ENCODE measurements at regions not wholly inside any gene's neighbourhood (a gene's known extent, or its start where the extent isn't known, plus 50 kb on each side); places are given as distances from the start of the nearest gene placed in this dataset.

DNA sequence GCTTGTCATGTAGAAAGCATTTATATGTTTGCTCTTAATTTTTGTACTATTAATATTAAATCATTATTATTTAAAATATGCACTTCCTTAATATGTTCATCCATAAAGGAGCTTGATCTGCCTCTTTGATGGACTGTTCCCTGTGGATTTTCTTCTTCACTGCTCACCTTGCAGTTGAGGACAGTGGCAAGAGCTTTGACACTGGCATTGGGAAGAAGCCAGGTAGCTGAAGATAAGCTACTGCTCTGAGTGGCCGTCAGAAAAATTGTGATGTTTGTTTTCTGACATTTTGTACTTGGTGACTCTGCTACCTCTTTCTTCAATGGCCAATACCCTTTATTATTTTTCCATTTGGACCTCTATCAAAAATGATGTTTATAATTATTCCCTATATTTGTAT is 349.4 kb upstream of the NOVA1 start:
- no peaks in the 10 kb centered on the region for H3K27me3 Mint-ChIP-seq
- no peak for ATAC-seq
- no peaks in the 10 kb centered on the region for H3K4me1 Mint-ChIP-seq
- H3K4me3 Mint-ChIP-seq, result no peak overlapping the region
- ChIA-PET CTCF (no interaction called here), POLR2A (no interaction called here)
- DNase-seq, result no peak
- intact Hi-C loops (cut with DNase I, micrococcal nuclease), result no loop called here
- H3K27ac Mint-ChIP-seq, result no peak overlapping the region
- peaks cover 12% of the 10 kb centered on the region for H3K9me3 Mint-ChIP-seq (ENCODE audit: low read depth)
- H3K36me3 Mint-ChIP-seq (ENCODE audit: low read depth), result no peaks in the 10 kb centered on the region

DNA sequence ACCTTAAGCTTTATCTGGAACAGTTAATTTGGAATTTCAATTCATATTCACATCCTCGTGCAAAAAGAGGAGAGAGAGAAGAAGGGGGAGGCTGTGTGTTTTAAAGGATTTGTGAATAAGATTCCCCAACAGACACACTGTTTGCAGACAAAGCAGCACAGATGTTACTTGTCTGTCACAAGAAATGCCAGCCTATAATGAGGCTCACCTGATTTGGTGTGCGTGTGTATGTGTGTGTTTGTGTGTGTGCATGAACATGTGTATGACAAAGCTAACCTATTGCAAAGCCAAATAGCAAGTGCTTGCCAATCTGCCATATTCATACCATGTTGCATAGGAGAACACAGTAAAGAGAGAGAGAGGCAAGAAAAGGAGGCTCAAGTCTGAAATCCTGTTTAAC is 361.6 kb upstream of the NOVA1 start:
- no peak for DNase-seq
- CTCF ChIA-PET, result interaction anchor here (0.6 kb wide), 1 partner anchor 1648 kb away, joined by 3 read pairs; no protein-coding TSS in a partner anchor
- no peak for ATAC-seq
- Mint-ChIP-seq H3K4me3 (no peak overlapping the region), H3K36me3 (ENCODE audit: low read depth) (no peaks in the 10 kb centered on the region), H3K27ac (no peak overlapping the region), H3K4me1 (no peaks in the 10 kb centered on the region), H3K9me3 (ENCODE audit: low read depth) (peaks cover 17% of the 10 kb centered on the region), H3K27me3 (no peaks in the 10 kb centered on the region)
- POLR2A ChIA-PET, result no interaction called here
- intact Hi-C loops (cut with DNase I, micrococcal nuclease), result no loop called here

DNA sequence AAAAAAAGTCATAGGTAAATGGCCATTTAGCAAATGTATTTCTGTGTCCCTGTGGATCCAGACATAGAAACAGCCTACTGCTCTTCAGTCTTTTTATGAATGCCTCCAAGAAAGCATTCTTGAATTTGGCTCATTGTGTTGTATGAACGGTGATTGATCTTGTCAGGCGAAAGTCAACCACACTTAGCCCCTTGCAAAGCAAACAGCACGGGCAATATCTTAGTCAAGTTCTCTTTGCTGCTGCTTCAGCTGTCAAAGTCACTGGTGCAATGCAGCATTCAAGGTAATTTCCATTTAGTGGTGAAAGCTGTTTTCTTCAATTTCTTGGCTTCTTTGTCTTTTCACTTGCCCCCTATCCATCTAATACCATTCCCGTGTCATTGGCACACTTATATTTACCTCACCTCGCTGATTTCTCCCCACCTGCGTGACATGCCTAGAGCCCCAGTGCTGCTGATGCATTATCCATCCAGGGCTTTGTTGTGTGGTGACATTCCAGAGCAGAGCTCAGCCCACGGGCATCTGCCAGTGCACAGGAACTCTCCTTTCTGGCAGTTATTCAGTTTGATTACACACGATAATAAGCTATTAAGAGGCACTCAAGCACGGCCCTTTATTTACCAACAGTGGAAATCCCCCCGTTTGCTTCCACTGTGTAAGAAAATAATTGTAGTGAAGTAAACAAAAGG is 362.3 kb upstream of the NOVA1 start:
- ATAC-seq (no peak), DNase-seq (no peak)
- no peaks in the 10 kb centered on the region for H3K36me3 Mint-ChIP-seq (ENCODE audit: low read depth)
- no peak overlapping the region for H3K27ac Mint-ChIP-seq
- intact Hi-C loops (cut with DNase I, micrococcal nuclease), result no loop called here
- no peaks in the 10 kb centered on the region for H3K27me3 Mint-ChIP-seq
- no peaks in the 10 kb centered on the region for H3K4me1 Mint-ChIP-seq
- ChIA-PET POLR2A (no interaction called here), CTCF (no interaction called here)
- no peak overlapping the region for H3K4me3 Mint-ChIP-seq
- peaks cover 19% of the 10 kb centered on the region for H3K9me3 Mint-ChIP-seq (ENCODE audit: low read depth)

DNA sequence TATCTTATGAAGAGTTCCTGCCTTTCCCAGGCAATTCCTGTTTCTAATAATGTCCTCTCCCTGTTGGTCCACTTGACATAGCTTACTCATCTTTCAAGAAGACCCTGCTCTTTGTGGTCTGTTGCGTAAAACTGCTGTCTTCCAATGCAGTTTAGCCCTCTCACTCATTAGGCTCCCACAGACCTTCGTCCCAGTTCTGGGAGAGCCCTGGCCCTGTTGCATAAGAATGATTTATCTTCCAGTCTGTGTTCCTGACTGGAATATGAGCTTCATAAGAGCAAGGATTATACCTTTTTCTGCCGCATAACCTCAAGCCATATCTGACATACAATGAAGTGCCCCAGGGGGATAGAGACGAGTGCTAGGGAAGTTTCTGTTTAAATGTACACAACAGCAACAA is 365.9 kb upstream of the NOVA1 start:
- no peak overlapping the region for H3K4me3 Mint-ChIP-seq
- no peaks in the 10 kb centered on the region for H3K4me1 Mint-ChIP-seq
- no peak overlapping the region for H3K27ac Mint-ChIP-seq
- ChIA-PET CTCF (interaction anchor here (0.6 kb wide), 1 partner anchor 1732 kb away, joined by 3 read pairs; no protein-coding TSS in a partner anchor), POLR2A (no interaction called here)
- H3K9me3 Mint-ChIP-seq (ENCODE audit: low read depth), result peaks cover 10% of the 10 kb centered on the region
- intact Hi-C loops (cut with DNase I, micrococcal nuclease), result no loop called here
- ATAC-seq (no peak), DNase-seq (no peak)
- H3K27me3 Mint-ChIP-seq, result no peaks in the 10 kb centered on the region
- no peaks in the 10 kb centered on the region for H3K36me3 Mint-ChIP-seq (ENCODE audit: low read depth)

GRCh38 chr14:26965490-26965889 is 367.7 kb upstream of the NOVA1 start:
- intact Hi-C loops (cut with DNase I, micrococcal nuclease), result no loop called here
- CTCF ChIA-PET, result no interaction called here
- Mint-ChIP-seq H3K4me1 (no peaks in the 10 kb centered on the region), H3K4me3 (no peak overlapping the region), H3K27me3 (no peaks in the 10 kb centered on the region), H3K36me3 (ENCODE audit: low read depth) (no peaks in the 10 kb centered on the region), H3K9me3 (ENCODE audit: low read depth) (peaks cover 13% of the 10 kb centered on the region), H3K27ac (no peak overlapping the region)
- no peak for ATAC-seq
- no peak for DNase-seq
- POLR2A ChIA-PET, result no interaction called here

- Mint-ChIP-seq H3K9me3 (ENCODE audit: low read depth) (peaks cover 16% of the 10 kb centered on the region), H3K27me3 (no peaks in the 10 kb centered on the region), H3K27ac (no peak overlapping the region), H3K36me3 (ENCODE audit: low read depth) (no peaks in the 10 kb centered on the region), H3K4me1 (no peaks in the 10 kb centered on the region), H3K4me3 (no peak overlapping the region)
- ChIA-PET CTCF (no interaction called here), POLR2A (no interaction called here)
- DNase-seq (no peak), ATAC-seq (no peak)
- intact Hi-C loops (cut with DNase I, micrococcal nuclease), result no loop called here
Measured at GRCh38 chr14:26966908-26967307, 369.1 kb upstream of the NOVA1 start.

DNA sequence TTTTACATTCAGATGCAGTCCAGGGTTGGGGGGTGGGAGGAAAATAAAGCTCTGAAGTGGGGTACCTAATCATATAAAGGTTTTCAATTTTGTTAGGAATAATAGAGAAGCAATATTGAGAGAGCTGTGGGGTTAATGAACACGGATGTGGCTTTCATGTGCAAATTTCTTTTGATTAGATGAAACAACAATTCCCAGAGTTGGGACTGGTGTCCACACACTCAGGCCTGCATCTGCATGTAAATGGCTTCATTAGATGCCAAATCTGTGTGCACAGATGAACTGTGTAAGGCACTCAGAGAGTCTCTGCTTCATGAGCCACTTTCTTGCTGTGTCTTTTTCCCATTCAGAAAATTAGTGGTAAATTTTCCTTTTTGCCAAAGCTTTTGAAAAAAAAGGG is 377.1 kb upstream of the NOVA1 start:
- H3K27me3 Mint-ChIP-seq, result no peaks in the 10 kb centered on the region
- peaks cover 5% of the 10 kb centered on the region for H3K9me3 Mint-ChIP-seq (ENCODE audit: low read depth)
- H3K36me3 Mint-ChIP-seq (ENCODE audit: low read depth), result no peaks in the 10 kb centered on the region
- DNase-seq (no peak), ATAC-seq (no peak)
- no peaks in the 10 kb centered on the region for H3K4me1 Mint-ChIP-seq
- no peak overlapping the region for H3K4me3 Mint-ChIP-seq
- intact Hi-C loops (cut with DNase I, micrococcal nuclease), result no loop called here
- ChIA-PET POLR2A (no interaction called here), CTCF (no interaction called here)
- no peak overlapping the region for H3K27ac Mint-ChIP-seq

GRCh38 chr14:26982071-26982470 is 384.2 kb upstream of the NOVA1 start:
- ATAC-seq (no peak), DNase-seq (no peak)
- intact Hi-C loops (cut with DNase I, micrococcal nuclease), result no loop called here
- no peaks in the 10 kb centered on the region for H3K27me3 Mint-ChIP-seq
- peaks cover 9% of the 10 kb centered on the region for H3K9me3 Mint-ChIP-seq (ENCODE audit: low read depth)
- POLR2A ChIA-PET, result no interaction called here
- no peaks in the 10 kb centered on the region for H3K4me1 Mint-ChIP-seq
- CTCF ChIA-PET, result no interaction called here
- no peak overlapping the region for H3K4me3 Mint-ChIP-seq
- H3K27ac Mint-ChIP-seq, result no peak overlapping the region
- no peaks in the 10 kb centered on the region for H3K36me3 Mint-ChIP-seq (ENCODE audit: low read depth)

GRCh38 chr14:26984311-26985177 is 386.7 kb upstream of the NOVA1 start:
- CTCF ChIA-PET, result no interaction called here
- POLR2A ChIA-PET, result no interaction called here
- intact Hi-C loops (cut with DNase I, micrococcal nuclease), result no loop called here
- H3K9me3 Mint-ChIP-seq (ENCODE audit: low read depth), result peaks cover 7% of the 10 kb centered on the region
- ATAC-seq, result no peak
- H3K36me3 Mint-ChIP-seq (ENCODE audit: low read depth), result no peaks in the 10 kb centered on the region
- H3K4me1 Mint-ChIP-seq, result no peaks in the 10 kb centered on the region
- H3K27ac Mint-ChIP-seq, result no peak overlapping the region
- peak; percentile 54 for DNase-seq
- H3K27me3 Mint-ChIP-seq, result no peaks in the 10 kb centered on the region
- H3K4me3 Mint-ChIP-seq, result no peak overlapping the region

DNA sequence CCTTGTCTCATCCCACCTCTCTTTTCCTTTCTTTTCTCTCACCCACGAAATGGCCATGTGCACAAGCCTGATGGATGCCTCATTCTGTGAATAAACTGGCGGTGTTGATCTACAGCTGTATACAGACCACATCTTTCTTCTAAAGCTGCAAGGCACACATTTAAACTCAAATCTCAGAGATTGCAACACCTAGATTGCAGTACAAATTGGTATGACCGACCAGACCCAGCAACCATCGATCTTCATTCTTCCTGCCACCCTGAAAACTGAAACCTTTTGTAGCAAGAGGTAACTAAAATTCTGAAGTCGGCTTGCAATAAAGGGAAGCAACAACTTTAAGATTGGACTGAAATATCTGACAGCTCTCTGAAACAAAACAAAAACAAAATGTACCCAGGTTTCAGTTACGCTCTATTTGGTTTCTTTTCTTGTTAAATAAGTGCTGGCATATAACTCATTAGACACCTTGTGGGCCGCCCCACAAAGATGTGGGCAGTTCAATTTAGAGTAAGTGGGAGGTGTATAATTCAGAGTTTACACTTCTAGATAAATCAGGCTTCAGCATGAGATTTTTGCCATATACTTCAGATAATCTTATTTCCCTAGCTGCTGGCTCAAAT is 390.0 kb upstream of the NOVA1 start:
- ChIA-PET CTCF (no interaction called here), POLR2A (no interaction called here)
- no peaks in the 10 kb centered on the region for H3K27me3 Mint-ChIP-seq
- no peaks in the 10 kb centered on the region for H3K4me1 Mint-ChIP-seq
- H3K36me3 Mint-ChIP-seq (ENCODE audit: low read depth), result no peaks in the 10 kb centered on the region
- ATAC-seq (no peak), DNase-seq (no peak)
- peaks cover 7% of the 10 kb centered on the region for H3K9me3 Mint-ChIP-seq (ENCODE audit: low read depth)
- H3K4me3 Mint-ChIP-seq, result no peak overlapping the region
- no peak overlapping the region for H3K27ac Mint-ChIP-seq
- intact Hi-C loops (cut with DNase I, micrococcal nuclease), result no loop called here

DNA sequence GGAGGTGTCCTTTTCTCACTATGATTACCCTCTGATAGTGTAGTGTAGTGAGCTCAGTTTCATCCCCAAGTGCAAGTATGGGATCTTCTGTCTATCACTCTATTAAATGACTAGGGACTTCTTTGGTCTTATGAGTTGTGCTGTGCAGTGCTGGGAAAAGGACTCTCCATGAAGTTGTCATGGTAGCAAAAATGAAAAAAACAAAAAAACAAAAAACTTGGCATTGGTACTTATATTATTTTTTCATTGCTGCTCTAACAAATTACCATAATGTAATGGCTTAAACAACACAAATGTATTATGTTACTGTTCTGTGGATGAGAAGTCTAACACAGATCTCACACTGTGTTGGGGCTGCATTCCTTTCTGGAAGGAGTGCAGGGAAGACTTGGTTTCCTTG is 393.1 kb upstream of the NOVA1 start:
- ChIA-PET POLR2A (no interaction called here), CTCF (no interaction called here)
- ATAC-seq, result no peak

More for the DNA sequence above, 393.1 kb upstream of the NOVA1 start:
- H3K27ac Mint-ChIP-seq, result no peak overlapping the region
- no peaks in the 10 kb centered on the region for H3K36me3 Mint-ChIP-seq (ENCODE audit: low read depth)
- no peak overlapping the region for H3K4me3 Mint-ChIP-seq
- H3K27me3 Mint-ChIP-seq, result no peaks in the 10 kb centered on the region
- intact Hi-C loops (cut with DNase I, micrococcal nuclease), result no loop called here
- no peaks in the 10 kb centered on the region for H3K4me1 Mint-ChIP-seq
- DNase-seq, result no peak
- H3K9me3 Mint-ChIP-seq (ENCODE audit: low read depth), result peaks cover 4% of the 10 kb centered on the region

All from activated CD4-positive, alpha-beta T cell treated with anti-CD3 and anti-CD28 coated beads for 36 hours (primary cell).